Stimulated activated CD4-positive, alpha-beta T cell treated with anti-CD3 and anti-CD28 coated beads, Interleukin-4, amount 100 ng/mL, for 4 hours (primary cell): ENCODE measurements at regions not wholly inside any gene's neighbourhood (a gene's known extent, or its start where the extent isn't known, plus 50 kb on each side); places are given as distances from the start of the nearest gene placed in this dataset.
"Not testable (repeated sequence)": the region's sequence is repeated elsewhere in the genome, so short reads cannot be mapped to it uniquely, and the experiment has no call there.

ENCODE experiments used
- DNase-seq, 2 experiments: peaks; one replicate each; pipeline ENCODE4 v3.0.0-alpha.2; 2020

DNA sequence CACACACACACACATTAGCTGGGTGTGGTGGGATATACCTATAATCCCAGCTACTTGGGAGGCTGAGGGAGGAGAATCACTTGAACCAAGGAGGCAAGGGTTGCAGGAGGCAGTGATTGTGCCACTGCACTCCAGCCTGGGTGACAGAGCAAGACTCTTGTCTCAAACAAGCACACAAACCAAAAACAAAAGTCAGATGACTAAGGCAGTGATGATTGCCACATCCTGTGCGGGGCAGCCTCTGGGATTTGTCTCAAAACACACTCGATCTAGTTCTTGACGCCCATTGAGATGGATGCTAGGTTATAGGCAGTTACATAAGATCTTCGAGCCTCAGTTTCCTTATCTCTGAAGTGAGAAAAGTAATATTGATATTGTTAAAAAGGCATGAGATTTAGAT, 57.8 kb upstream of the NBPF8 start:
- DNase-seq: peak; percentile 27 to 60

DNA sequence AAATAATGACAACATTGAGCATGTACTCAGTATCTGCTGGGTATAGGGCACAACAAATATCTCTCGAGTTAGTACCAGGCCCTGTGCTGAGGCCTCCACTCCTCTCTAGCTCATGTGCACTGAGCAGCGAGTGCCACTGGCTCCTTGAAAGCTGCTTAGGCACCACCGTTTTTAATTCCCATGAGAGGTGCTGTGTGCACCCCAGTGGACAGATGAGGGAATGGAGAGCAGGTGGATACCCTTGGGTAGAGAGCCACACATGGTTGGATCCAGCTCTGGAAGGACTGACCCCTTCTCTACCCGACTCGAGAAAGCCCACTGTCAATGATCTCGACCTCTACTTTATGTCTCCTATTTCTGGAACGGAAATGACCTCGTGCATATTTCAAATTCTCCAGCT, 58.7 kb upstream of the NBPF8 start:
- DNase-seq: not testable (repeated sequence)

DNA sequence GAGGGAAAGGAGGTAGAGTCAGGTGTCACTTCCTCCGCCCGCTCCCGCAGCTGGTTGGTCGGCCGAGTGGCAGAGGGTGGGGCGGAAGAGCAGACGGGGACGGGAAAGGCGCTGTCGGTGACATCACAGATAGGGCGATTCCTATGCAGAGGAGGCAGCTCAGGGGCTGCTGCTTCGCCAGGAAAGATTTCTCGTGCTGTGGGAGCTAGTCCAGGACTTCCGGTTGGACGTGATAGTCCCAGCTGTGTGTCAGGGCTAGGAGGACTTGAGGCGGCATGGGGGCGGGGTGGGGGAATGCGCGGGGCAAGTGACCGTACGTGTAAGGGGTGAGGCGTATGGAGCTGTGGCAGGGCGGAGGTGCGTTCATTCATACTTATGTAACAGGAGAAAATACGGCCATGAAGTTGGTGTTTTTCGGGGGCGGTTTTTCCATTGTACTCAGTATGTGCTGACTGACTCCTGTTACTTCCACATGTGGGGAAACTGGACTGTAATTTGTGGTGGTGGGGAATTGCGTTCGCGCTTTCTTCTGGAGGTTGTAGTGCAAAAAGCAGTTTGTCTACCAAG, 60.1 kb upstream of the NBPF8 start:
- DNase-seq: peak; percentile 10

DNA sequence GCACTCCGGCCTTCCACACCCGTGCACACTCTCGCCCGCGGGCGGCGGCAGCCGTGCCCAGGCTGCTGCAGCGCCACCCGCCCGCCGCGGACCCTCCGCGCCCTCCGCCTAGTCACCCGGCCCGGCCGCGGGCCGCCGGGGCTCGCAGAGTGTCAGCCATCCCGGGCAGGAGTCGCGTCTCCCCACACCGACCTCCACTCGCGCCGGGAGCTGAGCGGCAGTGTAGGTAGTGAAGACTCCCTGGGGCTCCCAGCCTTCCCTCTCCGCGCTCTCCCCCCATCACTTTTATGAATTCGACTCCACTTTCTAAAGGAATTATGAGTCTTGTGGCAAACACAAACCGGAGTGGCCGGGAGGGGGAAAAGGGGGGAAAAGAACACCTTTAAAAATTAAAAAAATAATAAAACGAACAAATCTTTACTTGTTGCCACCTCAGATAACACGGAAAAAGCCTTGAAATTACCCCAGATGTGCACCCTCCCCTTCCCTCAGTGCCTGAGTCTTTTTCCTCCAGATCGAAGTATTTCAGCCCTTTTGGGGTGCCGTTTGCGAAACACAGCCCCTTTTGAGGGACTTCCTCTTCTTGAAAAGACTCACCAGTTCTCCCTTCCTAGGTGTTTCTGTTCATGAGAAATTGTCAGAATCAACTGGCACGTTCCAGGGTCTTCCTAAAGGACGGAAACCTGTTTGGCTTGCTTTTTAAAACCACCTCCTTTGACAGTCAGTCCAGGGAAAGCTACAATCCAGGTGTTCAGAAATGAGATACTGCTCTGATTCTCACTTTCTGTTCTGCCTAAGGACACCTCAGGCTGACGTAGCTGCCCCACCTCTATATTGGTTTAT, 72.4 kb upstream of the NBPF8 start:
- DNase-seq: peak in 1 of 2 experiments; percentile 4

DNA sequence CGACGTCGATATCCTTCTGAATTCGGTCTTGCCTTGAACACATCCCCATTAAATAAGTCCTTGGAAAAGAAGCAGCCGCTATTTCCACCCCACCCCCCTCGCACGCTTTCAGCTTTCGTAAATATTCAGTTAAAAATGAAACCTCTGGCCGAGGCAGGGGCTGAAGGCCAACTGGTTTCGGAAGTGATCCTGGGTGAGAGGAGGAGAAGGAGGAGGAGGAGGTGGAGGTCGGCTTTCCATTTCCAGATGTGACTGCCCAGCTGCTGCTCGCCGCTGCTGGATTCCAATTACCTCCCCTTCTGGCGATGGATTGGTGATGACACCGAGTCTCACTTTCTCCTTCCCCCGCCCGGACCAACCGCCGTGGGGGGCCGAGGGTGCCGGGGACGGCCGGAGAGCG, 73.1 kb upstream of the NBPF8 start:
- peak in 1 of 2 experiments; percentile 1 for DNase-seq

DNA sequence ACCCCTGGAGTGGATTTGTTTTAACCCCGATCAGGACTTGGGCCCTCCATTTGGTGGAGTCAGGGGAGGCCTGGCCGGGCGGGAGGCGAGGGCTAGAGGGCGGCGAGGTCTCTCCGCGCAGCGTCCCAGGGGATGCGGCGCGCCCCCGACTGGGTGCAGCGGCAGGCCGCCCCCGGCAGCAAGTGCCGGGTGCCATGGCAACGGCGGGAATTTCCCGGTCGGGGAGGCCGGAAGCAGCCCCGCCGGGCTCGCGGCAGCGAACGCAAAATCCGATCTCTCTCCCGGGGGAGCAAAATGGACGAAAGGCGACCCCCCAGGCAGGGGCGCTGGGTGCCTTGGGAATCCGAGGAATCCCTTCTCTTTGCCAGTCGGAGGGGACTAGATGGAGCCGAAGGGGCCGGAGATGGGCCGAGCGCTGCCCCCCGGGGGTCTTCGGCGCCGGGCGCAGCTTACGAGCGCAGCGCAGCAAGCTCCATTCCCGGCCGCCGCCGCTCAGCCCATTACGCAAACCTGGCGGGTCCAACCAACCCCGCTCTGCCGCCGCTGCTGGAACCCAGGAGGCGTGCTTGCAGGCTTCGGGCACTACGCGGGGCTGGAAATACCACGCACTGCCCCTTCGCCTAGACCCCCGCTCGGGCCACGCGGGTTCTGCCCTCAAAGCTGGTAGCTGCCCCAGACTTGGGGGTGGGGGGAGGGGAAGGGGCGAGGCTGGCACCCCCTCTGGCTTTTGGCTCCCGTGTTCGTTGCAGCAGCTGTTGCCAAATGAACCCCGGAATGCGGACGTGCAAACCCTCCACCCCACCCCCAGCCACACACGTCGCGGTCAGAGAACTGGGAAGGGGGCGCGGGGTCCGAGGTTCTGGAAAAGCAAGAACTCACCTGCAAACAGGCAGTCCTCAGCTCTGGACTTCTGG, 73.7 kb upstream of the NBPF8 start:
- peak; percentile 46 to 62 for DNase-seq

DNA sequence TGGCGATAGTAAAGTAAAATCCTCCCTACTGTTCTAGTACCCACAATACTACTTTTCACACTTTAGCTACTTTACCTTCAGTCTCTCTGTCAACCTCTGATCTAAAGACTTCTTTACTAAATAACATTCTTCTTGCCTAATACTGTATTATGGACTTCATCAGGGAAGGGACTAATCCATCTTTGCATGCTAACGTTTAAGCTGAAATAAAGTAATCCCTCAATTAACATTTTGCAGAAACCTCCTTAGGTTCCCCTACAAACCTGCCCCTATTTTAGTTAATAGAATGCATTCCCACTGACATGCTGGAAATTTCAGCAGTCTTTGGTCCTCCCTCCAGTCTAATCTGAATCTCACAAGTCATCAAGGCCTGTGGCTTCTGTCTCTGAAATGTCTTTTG, 99.1 kb upstream of the NBPF8 start:
- DNase-seq: not testable (repeated sequence)

DNA sequence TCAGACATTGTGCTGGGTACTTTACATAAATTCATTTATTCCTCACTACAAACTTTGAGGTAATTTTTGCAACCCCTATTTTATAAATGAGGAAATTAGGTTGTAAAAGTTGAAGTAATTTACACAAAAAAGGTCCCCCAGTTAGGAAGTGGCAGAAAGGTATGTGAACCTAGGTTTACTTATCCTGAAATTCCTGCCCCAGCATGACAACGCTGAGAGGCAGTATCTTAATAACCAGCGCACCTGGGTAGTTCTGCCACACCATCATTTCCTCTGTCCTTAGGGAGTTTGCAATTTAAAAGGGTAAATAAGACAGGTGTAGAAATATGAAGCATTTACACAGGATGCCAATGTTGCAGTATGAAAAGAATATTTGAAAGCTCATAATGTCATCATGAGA, 102.9 kb upstream of the NBPF8 start:
- DNase-seq: not testable (repeated sequence)

DNA sequence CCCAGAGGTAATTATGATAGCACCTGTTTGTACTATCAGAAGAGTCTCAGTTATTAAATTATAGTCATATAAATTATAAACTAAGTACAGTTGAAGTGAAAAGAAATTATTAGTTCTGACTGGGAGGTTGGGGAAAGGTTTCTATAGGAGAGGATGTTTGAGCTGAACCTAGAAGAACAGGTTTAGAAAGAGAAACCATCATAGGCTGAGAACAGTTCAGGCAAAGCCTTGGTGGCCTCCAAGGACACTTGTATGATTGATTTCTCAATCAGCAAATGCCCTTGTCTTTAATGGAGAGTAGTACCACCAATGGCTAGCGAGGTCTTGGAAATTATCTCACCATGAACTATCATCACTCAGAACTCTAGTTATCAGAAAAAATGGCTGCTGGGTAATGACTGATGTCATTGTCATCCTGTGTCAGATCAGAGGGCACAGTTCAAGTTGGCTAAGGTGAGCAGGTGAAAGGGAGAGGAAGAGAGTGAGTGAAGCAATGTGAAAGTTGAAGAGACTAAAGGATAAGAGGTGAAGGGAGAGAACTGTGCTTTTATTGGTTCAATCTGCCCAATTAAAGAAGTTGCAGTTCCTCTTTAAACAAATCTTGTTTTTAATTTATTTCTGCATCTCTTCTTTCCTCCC, 105.8 kb upstream of the NBPF8 start:
- DNase-seq: not testable (repeated sequence)

DNA sequence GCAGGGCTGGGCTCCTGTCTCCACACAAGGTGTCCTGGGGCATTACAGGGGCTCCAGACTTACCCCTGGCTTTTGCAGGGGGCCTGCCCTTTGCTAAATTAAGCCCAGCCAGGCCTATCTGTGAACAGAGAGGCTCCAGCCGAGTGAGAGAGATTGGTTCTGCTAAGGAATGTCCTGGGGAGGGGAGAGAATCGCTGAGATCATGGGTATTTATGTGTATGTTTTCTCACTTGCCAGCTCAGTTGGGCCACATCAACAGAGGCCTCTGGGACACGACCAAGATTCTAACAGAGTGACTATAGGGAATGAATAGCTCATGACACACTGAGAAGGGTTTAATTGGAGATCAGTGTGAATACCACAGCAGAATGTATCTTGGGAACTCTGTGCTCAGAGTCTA, 109.8 kb upstream of the NBPF8 start:
- DNase-seq: not testable (repeated sequence)

DNA sequence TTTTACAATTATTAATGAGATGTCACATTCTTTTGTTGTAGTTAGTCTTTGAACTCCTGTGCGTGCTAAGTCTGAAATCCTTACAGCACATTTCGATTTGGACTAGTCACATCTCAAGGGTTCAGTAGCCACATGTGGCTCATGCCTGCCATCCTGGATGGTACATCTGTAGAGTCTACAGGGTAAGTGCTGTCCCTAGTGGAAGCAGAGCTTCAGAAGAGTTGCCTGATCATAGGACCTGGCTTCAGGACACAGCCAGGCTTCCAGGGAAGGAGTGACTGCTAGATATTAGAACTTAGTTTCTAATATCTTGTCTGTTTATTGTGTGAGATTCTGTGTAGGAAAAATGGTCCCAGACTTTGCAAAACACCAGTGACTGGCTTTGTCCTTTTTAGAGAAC, 110.5 kb upstream of the NBPF8 start:
- DNase-seq: not testable (repeated sequence)

DNA sequence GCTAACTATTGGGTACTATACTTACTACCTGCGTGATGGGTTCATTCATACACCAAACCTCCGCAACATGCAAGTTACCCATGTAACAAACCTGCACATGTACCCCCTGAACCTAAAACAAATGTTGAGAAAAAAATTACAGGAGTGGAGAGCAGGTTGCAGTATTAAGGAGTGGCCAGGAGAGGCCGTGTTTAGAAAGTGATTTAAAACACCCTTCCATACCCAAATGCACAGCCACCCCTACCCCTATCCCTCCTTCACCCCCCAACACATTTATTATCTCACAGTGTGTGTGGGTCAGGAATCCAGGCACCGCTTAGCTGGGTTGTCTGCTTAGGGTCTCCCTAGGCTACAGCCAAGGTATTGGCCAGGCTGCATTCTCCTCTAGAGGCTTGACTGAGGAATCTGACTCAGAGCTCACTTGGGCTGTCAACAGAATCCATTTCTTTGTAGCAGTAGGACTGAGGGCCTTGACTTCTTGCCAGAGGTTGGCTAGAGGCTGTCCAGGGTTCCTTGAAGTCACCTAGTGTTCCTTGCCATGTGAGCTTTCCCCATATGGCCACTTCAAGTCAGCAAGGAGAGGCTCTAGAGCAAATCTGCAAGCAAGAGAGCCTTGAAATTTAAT, 115.3 kb upstream of the NBPF8 start:
- DNase-seq: not testable (repeated sequence)

DNA sequence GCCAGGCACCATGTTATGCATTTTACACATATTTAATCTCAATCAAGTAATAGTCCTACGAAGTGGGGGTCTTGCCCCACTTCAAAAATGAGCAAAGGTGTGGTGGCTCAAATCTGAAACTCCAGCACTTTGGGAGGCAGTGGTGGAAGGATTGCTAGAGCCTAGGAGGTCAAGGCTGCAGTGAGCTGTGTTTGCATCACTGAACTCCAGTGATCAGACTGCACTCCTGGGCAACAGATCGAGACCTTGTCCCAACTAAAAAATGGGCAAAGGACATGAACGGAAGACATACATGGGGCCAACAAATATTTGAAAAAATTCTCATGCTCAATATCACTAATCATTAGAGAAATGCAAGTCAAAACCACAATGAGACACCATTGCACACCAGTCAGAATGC, 116.3 kb upstream of the NBPF8 start:
- DNase-seq: not testable (repeated sequence)

DNA sequence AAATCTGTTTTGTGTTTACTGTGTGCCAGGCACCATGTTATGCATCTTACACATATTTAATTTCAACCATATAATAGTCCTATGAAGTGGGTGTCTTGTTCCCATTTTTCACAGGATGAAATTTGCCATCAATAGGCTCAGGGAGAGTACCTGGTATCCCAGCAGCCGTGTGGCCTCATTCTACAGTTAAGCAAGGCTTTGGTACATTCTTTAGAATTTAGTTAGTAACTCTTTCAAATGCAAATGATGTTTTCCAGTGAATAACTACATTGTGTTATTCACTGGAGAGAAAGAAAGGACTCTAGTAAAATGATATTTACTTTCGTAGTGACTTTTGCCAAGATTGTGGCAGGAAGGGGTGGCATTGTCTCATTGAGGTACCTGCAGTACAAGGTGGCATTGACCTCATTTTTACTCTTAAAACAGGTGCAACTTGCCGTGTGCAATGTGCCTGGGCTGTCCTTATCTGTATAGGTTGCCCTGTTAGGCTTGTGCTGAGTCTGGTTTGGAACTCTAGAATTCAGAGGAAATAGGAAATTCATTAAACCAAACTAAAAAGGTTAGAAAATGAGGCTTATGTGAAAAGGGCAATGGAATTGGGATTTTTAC, 117.4 kb upstream of the NBPF8 start:
- DNase-seq: not testable (repeated sequence)

DNA sequence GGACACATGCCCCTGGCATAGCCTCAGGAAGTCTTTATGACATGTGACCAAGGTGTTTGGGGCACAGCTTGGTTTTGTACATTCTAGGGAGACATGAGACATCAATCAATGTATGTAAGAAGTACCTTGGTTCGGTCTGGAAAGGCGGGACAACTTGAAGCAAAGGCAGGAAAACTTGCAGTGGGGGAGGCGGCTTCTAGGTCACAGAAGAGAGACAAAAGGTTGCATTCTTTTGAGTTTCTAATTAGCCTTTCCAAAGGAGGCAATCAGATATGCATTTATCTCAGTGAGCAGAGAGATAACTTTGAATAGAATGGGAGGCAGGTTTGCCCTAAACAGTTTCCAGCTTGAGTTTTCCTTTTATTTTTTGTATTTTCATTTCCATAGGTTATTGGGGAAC, 113.8 kb upstream of the SEC22B start:
- DNase-seq: not testable (repeated sequence)

DNA sequence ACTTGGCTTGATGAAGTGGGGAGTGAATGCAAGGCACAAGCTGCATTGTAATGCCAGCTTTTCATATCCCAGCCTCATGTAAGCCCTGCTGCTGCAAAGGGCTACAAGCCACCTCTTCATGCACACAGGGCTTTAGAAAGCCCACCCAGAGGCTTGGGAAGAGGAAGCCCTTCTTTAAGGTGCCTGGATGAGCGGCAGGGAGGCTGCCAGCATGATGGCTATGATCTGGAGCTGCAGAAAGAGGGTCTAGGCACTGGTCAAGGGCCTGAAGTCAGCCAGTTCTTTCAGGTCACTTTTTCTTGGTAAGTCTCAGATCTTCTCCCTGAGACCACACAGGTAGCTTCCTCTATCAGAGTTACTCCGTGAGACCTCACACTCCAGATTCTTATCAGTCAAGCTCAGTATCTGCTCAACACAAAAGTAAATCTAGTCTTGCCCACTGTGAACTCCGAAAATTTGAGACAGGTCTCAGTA, 113.3 kb upstream of the SEC22B start:
- DNase-seq: not testable (repeated sequence)

DNA sequence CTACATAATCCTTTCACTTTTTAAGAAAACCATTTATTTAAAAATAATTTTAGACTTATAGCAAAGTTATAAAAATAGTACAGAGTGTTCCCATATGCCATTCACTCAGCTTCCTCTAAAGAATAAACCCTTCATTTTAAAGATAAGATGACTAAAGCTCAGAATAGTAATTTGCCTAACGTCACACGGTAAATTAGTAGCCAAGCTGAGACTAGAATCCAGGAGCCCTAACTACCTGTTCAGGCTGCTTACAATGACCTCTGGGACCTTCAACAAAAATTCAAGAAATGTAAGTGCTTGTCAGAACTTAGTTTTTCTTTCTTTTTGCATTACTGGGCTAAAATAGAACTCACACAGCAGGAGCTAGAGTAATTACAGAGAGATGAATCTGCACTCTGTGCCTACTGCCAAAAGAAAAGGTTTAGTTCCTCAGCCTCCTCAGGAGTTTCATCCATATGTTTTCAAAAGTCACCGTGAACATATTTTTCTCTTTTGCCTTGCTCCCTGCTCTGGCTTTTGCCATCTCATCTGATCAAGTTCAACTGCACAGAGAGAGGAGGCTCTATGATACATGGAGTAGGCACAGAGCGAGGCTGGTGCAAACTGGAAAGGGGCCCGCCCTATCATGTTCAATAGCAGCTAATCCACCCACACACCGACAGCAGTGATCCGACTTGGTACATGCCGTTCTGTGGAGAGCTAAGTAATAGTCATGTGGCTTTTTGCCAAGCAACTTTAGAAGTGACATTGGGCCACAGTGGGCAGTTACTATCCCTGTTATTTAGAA, 112.7 kb upstream of the SEC22B start:
- not testable (repeated sequence) for DNase-seq

DNA sequence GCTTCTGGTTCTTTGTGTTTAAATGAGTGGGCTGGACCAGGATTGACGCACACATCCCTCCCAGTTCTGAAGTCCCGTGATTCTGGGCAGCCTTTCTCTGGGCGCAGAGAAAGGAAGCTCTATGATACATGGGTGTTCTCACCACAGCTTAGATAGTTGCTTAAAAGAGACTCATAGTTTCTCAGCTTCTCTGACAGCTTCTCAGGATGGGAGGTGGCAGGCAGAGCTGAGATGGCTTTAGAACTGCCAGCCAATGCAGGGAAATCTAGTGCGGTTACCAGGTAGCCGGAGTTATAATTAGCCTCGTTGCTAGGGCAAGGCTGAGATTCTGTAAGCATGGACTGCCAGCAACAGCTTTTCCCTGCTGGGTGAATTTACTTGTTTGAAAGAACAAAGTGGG, 111.8 kb upstream of the SEC22B start:
- DNase-seq: not testable (repeated sequence)

DNA sequence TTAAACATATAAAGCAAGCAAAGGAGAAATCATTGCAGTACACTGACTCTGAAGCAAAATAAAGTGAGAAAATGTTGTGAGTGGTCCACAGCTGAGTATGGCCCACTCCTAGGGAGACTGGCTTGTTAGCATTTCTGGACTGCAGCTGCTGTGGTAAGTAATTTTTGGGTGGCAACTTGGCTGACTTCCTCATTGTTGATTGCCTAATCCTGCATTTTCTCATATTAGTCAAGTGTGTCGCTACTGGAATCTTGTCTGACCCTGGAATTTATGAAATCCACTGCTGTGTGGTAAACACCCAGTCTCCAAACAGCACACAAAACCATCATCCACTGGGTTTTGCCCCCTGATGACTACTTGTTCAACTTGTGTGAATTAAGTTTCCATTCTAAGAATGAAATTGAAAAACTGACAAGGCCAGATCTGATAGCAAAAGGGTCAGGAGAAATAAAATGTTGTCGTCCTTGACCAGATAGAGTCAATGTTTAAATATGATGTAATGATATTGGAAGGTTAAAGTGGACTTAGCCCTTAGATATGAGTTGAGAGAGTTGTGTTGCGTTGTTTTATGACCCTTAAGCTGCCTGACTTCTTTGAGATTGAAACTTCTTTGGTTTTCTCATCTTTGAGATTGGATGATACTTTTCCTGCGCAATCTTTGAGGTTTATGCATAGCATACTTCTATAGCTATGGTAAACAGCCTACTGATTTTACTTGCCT, 106.6 kb upstream of the SEC22B start:
- DNase-seq: not testable (repeated sequence)

DNA sequence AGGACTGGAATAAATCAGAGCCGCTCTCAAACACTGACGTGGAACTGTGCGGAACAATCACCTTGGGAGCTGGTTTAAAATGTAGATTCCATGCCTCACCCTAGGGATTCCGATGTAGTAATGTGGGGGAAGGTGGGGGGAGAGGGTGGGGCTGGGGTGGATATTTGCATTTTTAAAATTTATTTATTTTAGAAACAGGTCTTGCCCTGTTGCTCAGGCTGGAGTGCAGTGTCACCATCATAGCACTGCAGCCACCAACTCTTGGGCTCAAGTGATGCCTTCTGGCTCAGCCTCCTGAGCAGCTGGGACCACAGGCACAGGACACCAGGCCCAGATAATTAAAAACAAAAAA, 101.9 kb upstream of the SEC22B start:
- not testable (repeated sequence) for DNase-seq
